ENCODE measurements at regions not wholly inside any gene's neighbourhood (a gene's known extent, or its start where the extent isn't known, plus 50 kb on each side); places are given as distances from the start of the nearest gene placed in this dataset.

DNA sequence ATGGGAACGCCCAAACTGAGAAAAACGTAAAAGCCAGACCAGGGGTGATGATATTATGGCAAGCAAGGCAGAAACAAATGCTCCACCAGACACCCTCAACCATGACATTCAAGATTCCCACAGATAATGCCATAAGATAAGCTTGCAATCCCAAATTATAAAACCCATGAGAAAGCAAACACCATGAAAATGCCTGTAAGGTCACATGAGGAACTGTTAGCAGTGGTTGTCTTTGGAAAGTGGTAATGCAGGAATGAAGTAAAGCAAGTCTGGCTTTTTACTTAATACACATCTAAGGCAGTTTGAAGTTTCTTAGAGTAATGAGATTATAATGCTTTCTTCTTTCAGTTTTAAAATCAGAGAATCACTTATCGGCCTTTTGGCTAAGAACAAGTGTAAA, 111.0 kb downstream of the MN1 start (continued):
- TF ChIP-seq, protein P1, sequence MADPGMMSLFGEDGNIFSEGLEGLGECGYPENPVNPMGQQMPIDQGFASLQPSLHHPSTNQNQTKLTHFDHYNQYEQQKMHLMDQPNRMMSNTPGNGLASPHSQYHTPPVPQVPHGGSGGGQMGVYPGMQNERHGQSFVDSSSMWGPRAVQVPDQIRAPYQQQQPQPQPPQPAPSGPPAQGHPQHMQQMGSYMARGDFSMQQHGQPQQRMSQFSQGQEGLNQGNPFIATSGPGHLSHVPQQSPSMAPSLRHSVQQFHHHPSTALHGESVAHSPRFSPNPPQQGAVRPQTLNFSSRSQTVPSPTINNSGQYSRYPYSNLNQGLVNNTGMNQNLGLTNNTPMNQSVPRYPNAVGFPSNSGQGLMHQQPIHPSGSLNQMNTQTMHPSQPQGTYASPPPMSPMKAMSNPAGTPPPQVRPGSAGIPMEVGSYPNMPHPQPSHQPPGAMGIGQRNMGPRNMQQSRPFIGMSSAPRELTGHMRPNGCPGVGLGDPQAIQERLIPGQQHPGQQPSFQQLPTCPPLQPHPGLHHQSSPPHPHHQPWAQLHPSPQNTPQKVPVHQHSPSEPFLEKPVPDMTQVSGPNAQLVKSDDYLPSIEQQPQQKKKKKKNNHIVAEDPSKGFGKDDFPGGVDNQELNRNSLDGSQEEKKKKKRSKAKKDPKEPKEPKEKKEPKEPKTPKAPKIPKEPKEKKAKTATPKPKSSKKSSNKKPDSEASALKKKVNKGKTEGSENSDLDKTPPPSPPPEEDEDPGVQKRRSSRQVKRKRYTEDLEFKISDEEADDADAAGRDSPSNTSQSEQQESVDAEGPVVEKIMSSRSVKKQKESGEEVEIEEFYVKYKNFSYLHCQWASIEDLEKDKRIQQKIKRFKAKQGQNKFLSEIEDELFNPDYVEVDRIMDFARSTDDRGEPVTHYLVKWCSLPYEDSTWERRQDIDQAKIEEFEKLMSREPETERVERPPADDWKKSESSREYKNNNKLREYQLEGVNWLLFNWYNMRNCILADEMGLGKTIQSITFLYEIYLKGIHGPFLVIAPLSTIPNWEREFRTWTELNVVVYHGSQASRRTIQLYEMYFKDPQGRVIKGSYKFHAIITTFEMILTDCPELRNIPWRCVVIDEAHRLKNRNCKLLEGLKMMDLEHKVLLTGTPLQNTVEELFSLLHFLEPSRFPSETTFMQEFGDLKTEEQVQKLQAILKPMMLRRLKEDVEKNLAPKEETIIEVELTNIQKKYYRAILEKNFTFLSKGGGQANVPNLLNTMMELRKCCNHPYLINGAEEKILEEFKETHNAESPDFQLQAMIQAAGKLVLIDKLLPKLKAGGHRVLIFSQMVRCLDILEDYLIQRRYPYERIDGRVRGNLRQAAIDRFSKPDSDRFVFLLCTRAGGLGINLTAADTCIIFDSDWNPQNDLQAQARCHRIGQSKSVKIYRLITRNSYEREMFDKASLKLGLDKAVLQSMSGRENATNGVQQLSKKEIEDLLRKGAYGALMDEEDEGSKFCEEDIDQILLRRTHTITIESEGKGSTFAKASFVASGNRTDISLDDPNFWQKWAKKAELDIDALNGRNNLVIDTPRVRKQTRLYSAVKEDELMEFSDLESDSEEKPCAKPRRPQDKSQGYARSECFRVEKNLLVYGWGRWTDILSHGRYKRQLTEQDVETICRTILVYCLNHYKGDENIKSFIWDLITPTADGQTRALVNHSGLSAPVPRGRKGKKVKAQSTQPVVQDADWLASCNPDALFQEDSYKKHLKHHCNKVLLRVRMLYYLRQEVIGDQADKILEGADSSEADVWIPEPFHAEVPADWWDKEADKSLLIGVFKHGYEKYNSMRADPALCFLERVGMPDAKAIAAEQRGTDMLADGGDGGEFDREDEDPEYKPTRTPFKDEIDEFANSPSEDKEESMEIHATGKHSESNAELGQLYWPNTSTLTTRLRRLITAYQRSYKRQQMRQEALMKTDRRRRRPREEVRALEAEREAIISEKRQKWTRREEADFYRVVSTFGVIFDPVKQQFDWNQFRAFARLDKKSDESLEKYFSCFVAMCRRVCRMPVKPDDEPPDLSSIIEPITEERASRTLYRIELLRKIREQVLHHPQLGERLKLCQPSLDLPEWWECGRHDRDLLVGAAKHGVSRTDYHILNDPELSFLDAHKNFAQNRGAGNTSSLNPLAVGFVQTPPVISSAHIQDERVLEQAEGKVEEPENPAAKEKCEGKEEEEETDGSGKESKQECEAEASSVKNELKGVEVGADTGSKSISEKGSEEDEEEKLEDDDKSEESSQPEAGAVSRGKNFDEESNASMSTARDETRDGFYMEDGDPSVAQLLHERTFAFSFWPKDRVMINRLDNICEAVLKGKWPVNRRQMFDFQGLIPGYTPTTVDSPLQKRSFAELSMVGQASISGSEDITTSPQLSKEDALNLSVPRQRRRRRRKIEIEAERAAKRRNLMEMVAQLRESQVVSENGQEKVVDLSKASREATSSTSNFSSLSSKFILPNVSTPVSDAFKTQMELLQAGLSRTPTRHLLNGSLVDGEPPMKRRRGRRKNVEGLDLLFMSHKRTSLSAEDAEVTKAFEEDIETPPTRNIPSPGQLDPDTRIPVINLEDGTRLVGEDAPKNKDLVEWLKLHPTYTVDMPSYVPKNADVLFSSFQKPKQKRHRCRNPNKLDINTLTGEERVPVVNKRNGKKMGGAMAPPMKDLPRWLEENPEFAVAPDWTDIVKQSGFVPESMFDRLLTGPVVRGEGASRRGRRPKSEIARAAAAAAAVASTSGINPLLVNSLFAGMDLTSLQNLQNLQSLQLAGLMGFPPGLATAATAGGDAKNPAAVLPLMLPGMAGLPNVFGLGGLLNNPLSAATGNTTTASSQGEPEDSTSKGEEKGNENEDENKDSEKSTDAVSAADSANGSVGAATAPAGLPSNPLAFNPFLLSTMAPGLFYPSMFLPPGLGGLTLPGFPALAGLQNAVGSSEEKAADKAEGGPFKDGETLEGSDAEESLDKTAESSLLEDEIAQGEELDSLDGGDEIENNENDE (IDR thresholded peaks at IDR 0.05; ENCODE audit: insufficient replicate concordance, low read length): no peak
- TF ChIP-seq TEAD4 (IDR thresholded peaks at IDR 0.05; ENCODE audit: low read depth, low read length) (no peak), JUN (IDR thresholded peaks at IDR 0.05; ENCODE audit: low read depth, low read length) (no peak), PHF8 (conservative IDR thresholded peaks at IDR 0.05; ENCODE audit: low read depth, low read length) (no peak)
- TF ChIP-seq, protein P2, sequence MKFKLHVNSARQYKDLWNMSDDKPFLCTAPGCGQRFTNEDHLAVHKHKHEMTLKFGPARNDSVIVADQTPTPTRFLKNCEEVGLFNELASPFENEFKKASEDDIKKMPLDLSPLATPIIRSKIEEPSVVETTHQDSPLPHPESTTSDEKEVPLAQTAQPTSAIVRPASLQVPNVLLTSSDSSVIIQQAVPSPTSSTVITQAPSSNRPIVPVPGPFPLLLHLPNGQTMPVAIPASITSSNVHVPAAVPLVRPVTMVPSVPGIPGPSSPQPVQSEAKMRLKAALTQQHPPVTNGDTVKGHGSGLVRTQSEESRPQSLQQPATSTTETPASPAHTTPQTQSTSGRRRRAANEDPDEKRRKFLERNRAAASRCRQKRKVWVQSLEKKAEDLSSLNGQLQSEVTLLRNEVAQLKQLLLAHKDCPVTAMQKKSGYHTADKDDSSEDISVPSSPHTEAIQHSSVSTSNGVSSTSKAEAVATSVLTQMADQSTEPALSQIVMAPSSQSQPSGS (IDR thresholded peaks at IDR 0.05; ENCODE audit: low read length): no peak

Measured in H1 (cell line).